ENCODE measurements at regions not wholly inside any gene's neighbourhood (a gene's known extent, or its start where the extent isn't known, plus 50 kb on each side); places are given as distances from the start of the nearest gene placed in this dataset.

GRCh38 chr12:24287963-24288362 is 338.5 kb upstream of the SOX5 start:
- no peak overlapping the region for H3K4me3 ChIP-seq (ENCODE audit: low read length)
- H3K27me3 ChIP-seq (ENCODE audit: low read depth, low read length): no peaks in the 10 kb centered on the region
- TF ChIP-seq CTCF (IDR thresholded peaks at IDR 0.05; ENCODE audit: low read depth, low read length): no peak
- no peak for TF ChIP-seq EZH2phosphoT487 (IDR thresholded peaks at IDR 0.05; ENCODE audit: low read depth)
- peaks cover 5% of the 10 kb centered on the region for H3K36me3 ChIP-seq (replicated peaks; ENCODE audit: low read depth, low read length)
- no peak overlapping the region for H3K9ac ChIP-seq (ENCODE audit: low read length)
- H4K20me1 ChIP-seq (ENCODE audit: insufficient read depth, low read length): peaks cover 89% of the 10 kb centered on the region
- no peaks in the 10 kb centered on the region for H3K9me3 ChIP-seq (ENCODE audit: insufficient read depth, low read length)
- no peak overlapping the region for H3K27ac ChIP-seq (ENCODE audit: low read length)
- H2AFZ ChIP-seq (ENCODE audit: low read depth, low read length): no peak overlapping the region
- H3K4me1 ChIP-seq (ENCODE audit: low read length): no peaks in the 10 kb centered on the region
- no peak overlapping the region for H3K4me2 ChIP-seq (ENCODE audit: low read length)
- peaks cover 91% of the 10 kb centered on the region for H3K79me2 ChIP-seq (ENCODE audit: low read length)

DNA sequence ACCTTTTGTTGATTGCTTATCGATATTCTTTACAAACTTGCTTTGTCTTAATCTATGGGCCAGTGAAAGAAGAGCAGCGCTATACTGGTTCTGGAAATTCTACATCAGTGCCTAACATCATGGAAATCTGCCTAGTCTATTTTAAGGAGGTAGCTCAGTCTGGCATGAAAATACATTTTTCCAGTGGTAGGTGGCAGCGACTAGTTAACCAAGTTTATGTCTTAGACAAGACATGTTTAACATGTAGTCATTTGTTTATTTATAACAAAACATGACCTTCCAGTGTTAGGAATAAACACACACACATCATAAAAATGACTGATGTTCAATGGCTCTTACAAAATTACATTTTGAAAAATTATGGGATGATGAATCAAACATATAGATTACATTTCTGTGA is 336.0 kb upstream of the SOX5 start:
- no peaks in the 10 kb centered on the region for H3K27me3 ChIP-seq (ENCODE audit: low read depth, low read length)
- H3K4me1 ChIP-seq (ENCODE audit: low read length): 0 out of 2 replicates have a peak, but pooled peaks cover 1% of the 10 kb centered on the region
- H4K20me1 ChIP-seq (ENCODE audit: insufficient read depth, low read length): peaks cover 87% of the 10 kb centered on the region
- H3K27ac ChIP-seq (ENCODE audit: low read length): no peak overlapping the region
- no peak for TF ChIP-seq EZH2phosphoT487 (IDR thresholded peaks at IDR 0.05; ENCODE audit: low read depth)
- TF ChIP-seq CTCF (IDR thresholded peaks at IDR 0.05; ENCODE audit: low read depth, low read length): no peak
- H2AFZ ChIP-seq (ENCODE audit: low read depth, low read length): no peak overlapping the region
- no peak overlapping the region for H3K4me3 ChIP-seq (ENCODE audit: low read length)
- H3K9me3 ChIP-seq (ENCODE audit: insufficient read depth, low read length): no peaks in the 10 kb centered on the region
- no peak overlapping the region for H3K9ac ChIP-seq (ENCODE audit: low read length)
- H3K79me2 ChIP-seq (ENCODE audit: low read length): peaks cover 85% of the 10 kb centered on the region
- no peak overlapping the region for H3K4me2 ChIP-seq (ENCODE audit: low read length)
- H3K36me3 ChIP-seq (replicated peaks; ENCODE audit: low read depth, low read length): no peaks in the 10 kb centered on the region

GRCh38 chr12:24281341-24281740 is 331.9 kb upstream of the SOX5 start:
- Histone ChIP-seq H3K36me3 (replicated peaks; ENCODE audit: low read depth, low read length) (peaks cover 5% of the 10 kb centered on the region), H3K9ac (ENCODE audit: low read length) (no peak overlapping the region), H3K27ac (ENCODE audit: low read length) (no peak overlapping the region), H3K4me1 (ENCODE audit: low read length) (peaks cover 15% of the 10 kb centered on the region), H4K20me1 (ENCODE audit: insufficient read depth, low read length) (peaks cover 76% of the 10 kb centered on the region), H3K4me3 (ENCODE audit: low read length) (no peak overlapping the region), H3K27me3 (ENCODE audit: low read depth, low read length) (no peaks in the 10 kb centered on the region), H3K9me3 (ENCODE audit: insufficient read depth, low read length) (no peaks in the 10 kb centered on the region), H3K4me2 (ENCODE audit: low read length) (no peak overlapping the region), H3K79me2 (ENCODE audit: low read length) (peaks cover 79% of the 10 kb centered on the region), H2AFZ (ENCODE audit: low read depth, low read length) (no peak overlapping the region)
- TF ChIP-seq CTCF (IDR thresholded peaks at IDR 0.05; ENCODE audit: low read depth, low read length) (no peak), EZH2phosphoT487 (IDR thresholded peaks at IDR 0.05; ENCODE audit: low read depth) (no peak)

GRCh38 chr12:24280056-24280842 is 330.8 kb upstream of the SOX5 start:
- peaks cover 15% of the 10 kb centered on the region for H3K4me1 ChIP-seq (ENCODE audit: low read length)
- H3K27ac ChIP-seq (ENCODE audit: low read length): no peak overlapping the region
- no peak overlapping the region for H3K9ac ChIP-seq (ENCODE audit: low read length)
- no peak overlapping the region for H2AFZ ChIP-seq (ENCODE audit: low read depth, low read length)
- peaks cover 7% of the 10 kb centered on the region for H3K36me3 ChIP-seq (replicated peaks; ENCODE audit: low read depth, low read length)
- H3K79me2 ChIP-seq (ENCODE audit: low read length): peaks cover 72% of the 10 kb centered on the region
- H4K20me1 ChIP-seq (ENCODE audit: insufficient read depth, low read length): peaks cover 68% of the 10 kb centered on the region
- TF ChIP-seq CTCF (IDR thresholded peaks at IDR 0.05; ENCODE audit: low read depth, low read length) (no peak), EZH2phosphoT487 (IDR thresholded peaks at IDR 0.05; ENCODE audit: low read depth) (no peak)
- H3K9me3 ChIP-seq (ENCODE audit: insufficient read depth, low read length): no peaks in the 10 kb centered on the region
- no peak overlapping the region for H3K4me3 ChIP-seq (ENCODE audit: low read length)
- no peaks in the 10 kb centered on the region for H3K27me3 ChIP-seq (ENCODE audit: low read depth, low read length)
- H3K4me2 ChIP-seq (ENCODE audit: low read length): 0 out of 2 replicates have a peak overlapping the region, but pooled peaks have one; percentile 15

Data from OCI-LY3 (cell line).